Ammon's horn (tissue), 1 donor: ENCODE measurements at regions not wholly inside any gene's neighbourhood (a gene's known extent, or its start where the extent isn't known, plus 50 kb on each side); places are given as distances from the start of the nearest gene placed in this dataset.

Source experiments
- DNase-seq: peaks from one replicate; pipeline ENCODE4 v3.0.0-alpha.2; 2016; ENCODE audit warnings: low spot score

- no peak for DNase-seq
Observed at GRCh38 chr7:52980129-52980528, 55.3 kb upstream of the POM121L12 start.

DNA sequence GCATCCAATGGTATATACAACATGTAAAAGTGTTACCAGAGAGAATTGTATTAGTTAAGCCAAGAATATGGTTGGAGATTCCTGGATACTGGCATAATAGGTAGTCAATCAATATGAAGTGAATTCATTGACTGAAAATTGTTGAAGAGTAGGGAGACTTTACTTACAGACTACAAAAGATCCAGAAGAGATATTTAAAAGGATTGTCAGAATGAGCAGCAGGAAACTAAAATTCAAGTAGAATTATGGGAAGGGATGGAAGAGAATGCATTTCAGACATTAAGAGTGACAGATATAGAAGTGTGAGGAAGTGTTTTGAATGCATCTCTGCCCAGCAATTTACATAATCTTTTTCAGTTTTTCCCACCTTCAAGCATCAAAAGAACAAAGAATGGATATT, 62.3 kb upstream of the POM121L12 start:
- no peak for DNase-seq

GRCh38 chr7:52962402-52963076, 72.9 kb upstream of the POM121L12 start:
- DNase-seq, result no peak

DNA sequence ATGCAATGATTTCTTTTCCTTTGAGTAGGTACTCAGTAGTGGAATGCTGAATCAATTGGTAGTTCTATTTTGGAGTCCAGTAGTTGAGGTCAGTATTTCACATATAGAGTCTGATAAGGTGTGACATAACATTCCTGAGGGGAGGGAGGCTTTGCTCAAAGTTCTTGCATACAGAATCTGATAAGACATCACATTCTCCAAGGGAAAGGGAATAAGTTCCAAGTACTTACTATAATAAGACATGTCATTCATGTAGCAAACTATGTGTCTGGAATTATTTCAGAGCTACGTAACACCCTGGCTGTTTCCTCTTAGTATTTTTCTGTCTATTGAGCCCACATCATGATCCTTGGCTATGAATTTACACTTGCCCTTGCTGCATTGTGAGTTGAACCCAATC, 74.3 kb upstream of the POM121L12 start:
- no peak for DNase-seq

DNA sequence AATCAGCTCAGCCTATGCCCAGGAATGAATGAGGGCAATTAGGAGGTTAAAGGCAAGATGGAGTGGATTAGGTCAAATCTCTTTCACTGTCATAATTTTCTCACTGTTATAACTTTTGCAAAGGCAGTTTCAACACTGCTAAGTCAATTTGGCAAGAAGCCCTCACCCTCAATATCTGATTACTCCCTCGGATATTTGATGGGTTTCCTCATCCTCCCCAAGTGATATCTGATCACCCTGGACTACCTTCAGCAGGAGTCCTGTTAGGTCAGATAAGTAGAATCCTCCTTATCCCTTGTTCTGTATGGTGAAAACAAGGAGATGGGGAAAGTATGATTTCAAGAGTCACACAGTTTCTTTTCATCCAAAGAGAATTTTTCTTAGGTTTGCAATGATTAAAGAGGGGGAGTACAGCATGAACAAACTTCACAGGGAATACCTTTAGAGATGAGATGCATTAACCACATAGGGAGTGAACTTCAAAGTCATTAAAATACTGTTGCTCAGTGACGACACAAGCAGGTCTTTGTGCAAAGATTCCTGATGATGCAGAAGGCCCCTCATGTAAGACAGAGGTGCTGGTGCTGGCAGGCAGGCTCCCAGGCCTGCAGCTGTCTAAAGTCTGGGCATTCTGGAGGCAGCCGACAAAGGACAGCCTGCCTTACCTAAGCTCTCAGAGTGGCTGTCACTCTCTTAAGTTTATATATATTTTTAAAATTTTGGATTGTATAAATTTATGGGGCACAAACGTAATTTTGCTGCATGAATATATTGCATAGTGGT, 75.4 kb upstream of the POM121L12 start:
- DNase-seq, result no peak

DNA sequence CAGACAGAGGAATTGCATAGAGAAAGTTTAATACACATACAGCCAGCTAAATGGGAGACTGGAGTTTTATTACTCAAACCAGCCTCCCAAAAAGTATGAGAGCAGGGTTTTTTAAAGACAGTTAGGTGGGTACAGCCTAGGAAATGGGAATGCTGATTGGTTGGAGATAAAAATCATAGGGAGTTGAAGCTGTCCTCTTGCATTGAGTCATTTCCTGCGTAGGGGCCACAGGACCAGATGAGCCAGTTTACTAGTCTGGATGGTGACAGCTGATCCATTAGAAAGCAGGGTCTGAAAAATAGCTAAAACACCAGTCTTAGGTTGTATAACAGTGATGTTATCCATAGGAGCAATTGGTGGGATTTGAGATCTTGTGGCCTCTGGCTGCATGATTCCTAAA, 76.1 kb upstream of the POM121L12 start:
- no peak for DNase-seq

GRCh38 chr7:52958621-52959140, 76.8 kb upstream of the POM121L12 start:
- DNase-seq, result no peak

GRCh38 chr7:52956379-52956915, 79.0 kb upstream of the POM121L12 start:
- no peak for DNase-seq

DNA sequence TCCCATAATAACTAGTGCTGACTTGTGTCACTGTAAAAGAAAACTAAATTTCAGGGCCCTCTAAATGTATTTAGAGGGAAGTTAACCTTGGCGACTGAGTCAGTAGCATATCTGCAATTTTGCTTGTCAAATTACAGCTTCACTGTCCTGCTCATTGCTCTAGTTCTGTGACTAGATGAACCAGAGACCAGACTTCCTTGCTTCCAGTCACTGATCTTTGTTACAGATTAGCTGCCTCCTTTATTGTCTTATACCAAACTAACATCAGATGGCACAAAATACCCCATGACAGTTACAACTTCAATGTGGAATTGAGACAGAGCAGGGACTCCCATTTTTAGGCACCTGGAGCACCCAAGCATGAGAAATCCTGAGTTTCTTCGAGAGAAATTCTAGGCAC, 79.9 kb upstream of the POM121L12 start:
- no peak for DNase-seq

DNA sequence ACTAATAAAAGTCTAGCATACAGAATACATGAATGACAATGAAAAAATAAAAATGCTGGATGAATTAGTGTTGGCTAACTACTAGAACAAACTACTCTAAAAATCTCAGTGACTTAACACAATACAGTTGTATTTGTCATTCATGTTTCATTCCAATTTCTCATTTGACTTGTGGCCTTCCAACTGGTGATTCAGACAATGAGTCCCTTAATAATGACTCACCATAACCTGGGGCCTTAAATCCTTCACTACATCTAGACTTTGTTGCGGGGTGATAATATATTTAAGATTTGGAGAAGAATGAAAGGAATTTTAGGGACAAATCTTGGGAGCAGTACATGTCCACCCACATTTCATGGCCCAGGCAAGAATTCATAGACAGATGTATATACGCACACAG, 90.5 kb upstream of the POM121L12 start:
- DNase-seq, result no peak

- no peak for DNase-seq
Observed at GRCh38 chr7:52940481-52940880, 95.0 kb upstream of the POM121L12 start.

GRCh38 chr7:52938455-52939133, 96.8 kb upstream of the POM121L12 start:
- no peak for DNase-seq

GRCh38 chr7:52936750-52937149, 98.7 kb upstream of the POM121L12 start:
- DNase-seq, result no peak

DNA sequence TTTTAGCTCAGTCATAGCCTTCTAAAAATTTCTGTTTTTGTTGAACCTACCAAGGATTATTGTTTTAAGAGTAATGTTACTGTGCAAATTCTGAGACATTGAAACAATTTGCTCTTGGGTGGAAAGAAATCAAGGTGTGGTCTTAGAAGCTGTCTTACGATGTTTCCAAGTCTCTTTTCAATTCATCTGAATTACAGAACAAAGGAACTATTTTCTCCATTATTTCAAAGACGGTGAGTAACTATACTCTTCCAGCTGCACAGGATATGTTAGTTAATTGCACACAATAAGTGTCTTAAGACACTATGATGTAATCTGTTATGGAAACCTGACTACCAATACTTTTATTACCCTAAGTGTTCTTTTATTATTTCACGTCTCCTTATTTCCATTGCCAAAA, 106.8 kb upstream of the POM121L12 start:
- no peak for DNase-seq

DNA sequence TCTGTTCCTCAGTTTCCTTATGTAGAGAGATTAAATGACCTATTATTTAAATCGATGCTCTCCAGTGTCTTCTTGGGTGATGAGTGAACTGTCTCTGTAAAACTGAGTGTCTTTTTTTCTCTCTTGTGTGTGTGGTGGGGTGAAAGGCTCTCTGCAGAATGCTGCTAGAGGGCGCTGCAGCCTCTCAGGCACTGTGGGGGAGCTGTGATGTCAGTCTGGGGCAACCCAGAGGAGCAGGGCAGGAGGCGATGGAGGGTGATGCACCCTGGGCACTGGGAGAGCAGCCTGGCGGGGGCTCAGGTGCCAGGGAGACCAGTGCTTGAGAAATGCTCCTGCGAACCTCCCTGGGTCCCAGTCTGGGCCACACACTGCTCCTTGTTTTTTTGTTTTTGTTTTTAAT, 110.1 kb upstream of the POM121L12 start:
- DNase-seq, result no peak

DNA sequence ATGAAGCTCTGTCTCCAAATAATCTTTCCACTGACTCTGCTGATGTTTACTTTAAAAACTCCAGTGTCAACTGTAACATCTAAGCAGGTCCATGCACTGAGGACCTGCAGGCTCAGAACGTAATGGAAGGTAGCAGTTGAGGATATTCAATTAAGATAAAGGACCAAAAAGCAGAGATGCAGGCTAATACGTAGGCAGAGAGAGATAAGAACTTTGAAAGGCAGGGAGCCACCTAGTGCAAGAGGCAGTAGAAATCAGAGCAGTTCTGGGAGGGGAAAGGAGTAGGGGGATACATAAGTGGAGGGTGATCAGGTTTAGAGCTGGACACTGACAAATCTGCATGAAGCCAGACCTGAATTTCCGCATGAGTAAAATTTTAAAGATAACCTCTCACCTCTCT, 114.5 kb upstream of the POM121L12 start:
- no peak for DNase-seq

DNA sequence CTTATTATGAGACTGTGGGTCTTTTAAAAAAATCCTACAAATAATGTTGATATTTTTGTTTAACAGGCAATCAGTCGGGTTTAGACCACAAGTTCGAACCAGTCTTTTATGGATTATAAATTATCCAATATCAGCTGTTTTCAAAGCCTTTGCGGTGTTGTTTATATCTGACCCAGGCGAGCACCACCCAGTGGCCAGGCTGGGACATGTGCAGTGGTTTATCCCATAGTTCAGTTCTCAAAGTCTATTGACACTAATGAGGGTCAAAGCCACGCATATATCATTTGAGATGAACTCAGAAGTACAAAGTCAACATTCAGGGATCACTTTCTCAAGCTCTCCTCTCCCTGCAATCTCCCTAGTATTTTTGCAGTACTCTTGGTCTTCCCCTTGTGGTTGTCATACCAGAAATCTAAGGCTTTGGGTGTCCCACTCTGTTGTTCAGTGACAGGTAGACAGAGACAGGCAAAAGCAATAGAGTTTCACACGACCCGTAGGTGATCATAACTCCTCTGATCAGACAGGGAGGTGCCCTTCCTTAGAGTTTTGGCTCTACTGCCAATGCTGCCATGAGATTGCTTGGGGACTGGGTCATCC, 117.4 kb upstream of the POM121L12 start:
- no peak for DNase-seq

DNA sequence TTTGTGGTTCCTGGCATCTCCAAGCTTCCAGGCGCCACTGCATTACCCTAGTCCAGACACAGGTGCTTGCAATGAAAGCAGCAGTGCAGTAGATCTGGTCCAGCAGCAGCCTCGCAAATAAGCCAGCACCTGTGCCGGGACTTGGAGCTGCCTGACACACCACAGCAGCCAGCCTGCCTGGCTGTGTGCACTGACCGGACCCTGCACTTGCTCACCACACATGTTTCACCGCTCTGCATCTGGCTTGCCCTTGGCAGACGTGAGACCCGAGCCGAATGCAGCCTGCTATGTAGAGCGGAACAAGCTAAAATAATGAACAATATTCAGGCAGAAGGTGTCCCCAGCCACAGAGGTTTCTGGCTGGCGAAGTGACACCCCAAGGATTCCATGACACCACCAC, 123.6 kb upstream of the POM121L12 start:
- DNase-seq, result no peak

- DNase-seq, result no peak
Observed at GRCh38 chr7:52911326-52911725, 124.1 kb upstream of the POM121L12 start.

DNA sequence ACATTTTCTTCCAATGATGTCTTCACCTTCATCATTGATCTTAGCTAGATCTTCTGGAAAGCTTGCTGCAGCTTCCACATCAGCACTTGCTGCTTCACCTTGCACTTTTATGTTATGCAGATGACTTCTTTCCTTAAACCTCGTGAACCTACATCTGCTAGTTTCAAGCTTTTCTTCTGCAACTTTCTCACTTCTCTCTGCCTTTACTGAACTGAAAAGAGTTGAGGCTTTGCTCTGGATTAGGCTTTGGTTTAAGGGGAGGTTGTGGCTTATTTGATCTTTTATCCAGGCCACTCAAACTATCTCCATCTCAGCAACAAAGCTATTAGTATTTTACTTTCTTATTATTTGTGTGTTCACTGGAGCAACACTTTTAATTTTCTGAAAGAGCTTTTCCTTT, 125.5 kb upstream of the POM121L12 start:
- no peak for DNase-seq

- DNase-seq, result no peak
Observed at GRCh38 chr7:52909131-52909530, 126.3 kb upstream of the POM121L12 start.

GRCh38 chr7:52897713-52898112, 137.7 kb upstream of the POM121L12 start:
- no peak for DNase-seq
